PC-3 (cell line): ENCODE measurements at regions not wholly inside any gene's neighbourhood (a gene's known extent, or its start where the extent isn't known, plus 50 kb on each side); places are given as distances from the start of the nearest gene placed in this dataset.

Source experiments
- ATAC-seq: fragments of 200-7000 bp; cut with Tn5 transposase; 2 replicates; pipeline ENCODE4 v1.9.1; 2020; ENCODE audit warnings: mild to moderate bottlenecking, moderate library complexity
- BruUV-seq: library from RNA; stranded (reverse); fragments of 400-500 nt; replicated peaks from 2 replicates; lab custom pipeline; 2021; lab: Mats Ljungman, UMichigan
- CTCF ChIA-PET: fragments of 300-600 bp; sonication (Branson Sonifier 250); formaldehyde crosslinking; loops from one replicate; lab custom pipeline; 2022; ENCODE audit warnings: antibody characterized with exemption; lab: Charles Lee
- POLR2A ChIA-PET: fragments of 300-600 bp; sonication (Branson Sonifier 250); formaldehyde crosslinking; loops from one replicate; lab custom pipeline; 2022; ENCODE audit warnings: antibody characterized with exemption; ENCODE audit not compliant: unreplicated experiment; lab: Charles Lee
- DNase-seq: peaks from one replicate; pipeline ENCODE4 v3.0.0-alpha.2; 2015
- H2AFZ ChIP-seq: fragments of 300-600 bp; sonication (generic); 2 replicates; pipeline ENCODE4 v1.6.0; 2016; ENCODE audit warnings: antibody characterized with exemption, low read length
- H3F3A ChIP-seq: fragments of 300-600 bp; sonication (generic); one replicate; pipeline ENCODE4 v1.6.0; 2017; ENCODE audit warnings: antibody characterized with exemption, low read length, control low read depth, mild to moderate bottlenecking; ENCODE audit not compliant: unreplicated experiment
- H3K27ac ChIP-seq: fragments of 300-600 bp; sonication (generic); 2 replicates; pipeline ENCODE4 v1.5.1; 2016; ENCODE audit warnings: mild to moderate bottlenecking, low read length
- H3K27me3 ChIP-seq: fragments of 300-600 bp; sonication (generic); 2 replicates; pipeline ENCODE4 v1.6.1; 2016; ENCODE audit warnings: low read length, mixed read lengths
- H3K36me3 ChIP-seq: fragments of 300-600 bp; sonication (generic); 2 replicates; pipeline ENCODE4 v1.6.1; 2016; ENCODE audit warnings: low read depth, mixed run types, low read length, mixed read lengths
- H3K4me1 ChIP-seq: fragments of 300-600 bp; sonication (generic); 2 replicates; pipeline ENCODE4 v1.5.1; 2016; ENCODE audit warnings: low read length; ENCODE audit not compliant: insufficient read depth
- H3K4me2 ChIP-seq: fragments of 300-600 bp; sonication (generic); 2 replicates; pipeline ENCODE4 v1.6.0; 2016; ENCODE audit warnings: low read length
- H3K4me3 ChIP-seq: fragments of 300-600 bp; sonication (generic); 2 replicates; pipeline ENCODE4 v1.5.1; 2016; ENCODE audit warnings: mild to moderate bottlenecking, low read length, mixed read lengths
- H3K79me2 ChIP-seq: fragments of 300-600 bp; sonication (generic); 2 replicates; pipeline ENCODE4 v1.6.1; 2017; ENCODE audit warnings: low read length, mixed read lengths
- H3K9ac ChIP-seq: fragments of 300-600 bp; sonication (generic); 2 replicates; pipeline ENCODE4 v1.6.0; 2016; ENCODE audit warnings: mild to moderate bottlenecking, low read length
- H3K9me2 ChIP-seq: fragments of 300-600 bp; sonication (generic); replicated peaks from 2 replicates; pipeline ENCODE4 v1.6.1; 2016; ENCODE audit warnings: mixed run types, low read length, mixed read lengths
- H3K9me3 ChIP-seq: fragments of 300-600 bp; sonication (generic); 2 replicates; pipeline ENCODE4 v1.6.1; 2016; ENCODE audit warnings: low read length, mixed read lengths
- H4K20me1 ChIP-seq: fragments of 300-600 bp; sonication (generic); 2 replicates; pipeline ENCODE4 v1.6.1; 2016; ENCODE audit warnings: low read length, mixed read lengths
- EZH2 ChIP-seq: fragments of 300-600 bp; sonication (generic); IDR thresholded peaks from one replicate; pipeline ENCODE4 v1.6.1; 2017; ENCODE audit warnings: antibody characterized with exemption, mild to moderate bottlenecking, low read length; ENCODE audit not compliant: unreplicated experiment
- EZH2phosphoT487 ChIP-seq: fragments of 300-600 bp; sonication (generic); IDR thresholded peaks from 2 replicates; pipeline ENCODE4 v1.6.1; 2018; ENCODE audit warnings: mild to moderate bottlenecking, antibody characterized with exemption, low read length, borderline replicate concordance
- intact Hi-C: fragments of 100-400 bp; cut with micrococcal nuclease; formaldehyde crosslinking; loops from 2 replicates; pipeline ENCODE4 v1.9.0; 2023
- TF ChIP-seq, protein P1 (sequence below): fragments of 300-600 bp; sonication (generic); conservative IDR thresholded peaks from 2 replicates; pipeline ENCODE4 v1.5.1; 2017; ENCODE audit warnings: antibody characterized with exemption, low read depth, mild to moderate bottlenecking, low read length

- no peak overlapping the region for H3K4me2 ChIP-seq
- H3K4me1 ChIP-seq, result no peaks in the 10 kb centered on the region
- BruUV-seq, result no TSS peak
- no peak for DNase-seq
- H3K79me2 ChIP-seq, result no peaks in the 10 kb centered on the region
- intact Hi-C loops, result no loop called here
- H3K9ac ChIP-seq, result no peak overlapping the region
- POLR2A ChIA-PET, result no interaction called here
- no peak overlapping the region for H3K27ac ChIP-seq
- no peaks in the 10 kb centered on the region for H3F3A ChIP-seq
- TF ChIP-seq, protein P1, sequence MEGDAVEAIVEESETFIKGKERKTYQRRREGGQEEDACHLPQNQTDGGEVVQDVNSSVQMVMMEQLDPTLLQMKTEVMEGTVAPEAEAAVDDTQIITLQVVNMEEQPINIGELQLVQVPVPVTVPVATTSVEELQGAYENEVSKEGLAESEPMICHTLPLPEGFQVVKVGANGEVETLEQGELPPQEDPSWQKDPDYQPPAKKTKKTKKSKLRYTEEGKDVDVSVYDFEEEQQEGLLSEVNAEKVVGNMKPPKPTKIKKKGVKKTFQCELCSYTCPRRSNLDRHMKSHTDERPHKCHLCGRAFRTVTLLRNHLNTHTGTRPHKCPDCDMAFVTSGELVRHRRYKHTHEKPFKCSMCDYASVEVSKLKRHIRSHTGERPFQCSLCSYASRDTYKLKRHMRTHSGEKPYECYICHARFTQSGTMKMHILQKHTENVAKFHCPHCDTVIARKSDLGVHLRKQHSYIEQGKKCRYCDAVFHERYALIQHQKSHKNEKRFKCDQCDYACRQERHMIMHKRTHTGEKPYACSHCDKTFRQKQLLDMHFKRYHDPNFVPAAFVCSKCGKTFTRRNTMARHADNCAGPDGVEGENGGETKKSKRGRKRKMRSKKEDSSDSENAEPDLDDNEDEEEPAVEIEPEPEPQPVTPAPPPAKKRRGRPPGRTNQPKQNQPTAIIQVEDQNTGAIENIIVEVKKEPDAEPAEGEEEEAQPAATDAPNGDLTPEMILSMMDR, result no peak
- TF ChIP-seq EZH2phosphoT487, result no peak
- TF ChIP-seq EZH2, result no peak
- H4K20me1 ChIP-seq, result no peaks in the 10 kb centered on the region
- ATAC-seq, result no peak
- H2AFZ ChIP-seq, result no peak overlapping the region
- no peaks in the 10 kb centered on the region for H3K9me2 ChIP-seq
- no peaks in the 10 kb centered on the region for H3K36me3 ChIP-seq
- no peaks in the 10 kb centered on the region for H3K27me3 ChIP-seq
- CTCF ChIA-PET, result no interaction called here
- H3K4me3 ChIP-seq, result no peak overlapping the region
- H3K9me3 ChIP-seq, result no peaks in the 10 kb centered on the region
These were observed 757.7 kb upstream of the ID2 start for GRCh38 chr2:7924023-7924762.

DNA sequence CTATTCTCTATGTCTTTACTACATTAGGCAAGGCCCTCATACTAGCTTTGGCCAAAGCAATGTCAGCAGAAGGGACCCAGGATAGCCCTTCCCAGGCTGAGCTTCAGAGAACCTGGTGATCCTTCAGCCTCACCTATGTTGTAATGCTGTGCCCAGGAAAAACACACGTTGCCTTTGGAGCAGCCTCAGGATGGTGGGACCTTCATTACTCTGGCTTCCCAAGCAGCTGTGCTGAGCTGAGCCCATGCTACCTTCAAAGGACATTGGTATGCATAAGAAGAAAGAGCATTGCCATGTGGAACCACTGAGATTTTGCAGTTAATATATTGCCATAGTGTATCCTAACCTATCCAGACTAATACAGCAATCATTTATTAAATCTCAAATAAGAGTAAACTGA is 756.4 kb upstream of the ID2 start:
- Histone ChIP-seq H3K36me3 (no peaks in the 10 kb centered on the region), H3K79me2 (no peaks in the 10 kb centered on the region), H3K9ac (no peak overlapping the region), H3K27ac (no peak overlapping the region), H3F3A (no peaks in the 10 kb centered on the region), H3K4me2 (no peak overlapping the region), H3K9me3 (no peaks in the 10 kb centered on the region), H4K20me1 (no peaks in the 10 kb centered on the region), H2AFZ (no peak overlapping the region), H3K4me1 (no peaks in the 10 kb centered on the region), H3K4me3 (no peak overlapping the region), H3K9me2 (no peaks in the 10 kb centered on the region), H3K27me3 (no peaks in the 10 kb centered on the region)
- DNase-seq (no peak), ATAC-seq (no peak)
- CTCF ChIA-PET, result no interaction called here
- no TSS peak for BruUV-seq
- no peak for TF ChIP-seq EZH2phosphoT487
- TF ChIP-seq, protein P1, result no peak
- TF ChIP-seq EZH2, result no peak
- intact Hi-C loops, result no loop called here
- POLR2A ChIA-PET, result no interaction called here

DNA sequence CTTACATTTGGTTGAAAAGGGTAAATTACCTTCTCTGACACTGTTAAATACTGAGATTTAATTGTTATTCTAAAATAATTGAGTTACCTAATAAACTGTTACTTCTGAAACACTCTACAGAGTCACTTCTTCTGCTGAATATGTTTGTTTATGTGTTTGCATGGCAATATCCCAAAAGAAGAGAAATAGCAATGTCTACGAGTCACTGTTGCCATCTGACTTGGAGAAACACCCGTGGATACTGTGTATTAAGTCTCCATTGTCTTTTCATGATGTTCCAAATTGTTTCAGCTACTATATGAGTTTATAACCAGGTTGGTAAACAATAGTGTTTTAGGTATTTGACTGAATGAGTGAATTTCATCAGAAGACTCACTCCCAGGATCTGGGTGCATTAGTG is 754.2 kb upstream of the ID2 start:
- Histone ChIP-seq H4K20me1 (no peaks in the 10 kb centered on the region), H3K4me1 (no peaks in the 10 kb centered on the region), H3K4me3 (no peak overlapping the region), H2AFZ (no peak overlapping the region), H3K27me3 (no peaks in the 10 kb centered on the region), H3K27ac (no peak overlapping the region), H3K9me3 (no peaks in the 10 kb centered on the region), H3K9ac (no peak overlapping the region), H3K9me2 (no peaks in the 10 kb centered on the region), H3F3A (no peaks in the 10 kb centered on the region), H3K4me2 (no peak overlapping the region), H3K79me2 (no peaks in the 10 kb centered on the region), H3K36me3 (no peaks in the 10 kb centered on the region)
- intact Hi-C loops, result no loop called here
- ChIA-PET POLR2A (no interaction called here), CTCF (no interaction called here)
- TF ChIP-seq EZH2phosphoT487 (no peak), EZH2 (no peak)
- TF ChIP-seq, protein P1, result no peak
- peak; percentile 11 for DNase-seq
- BruUV-seq, result no TSS peak
- ATAC-seq, result peak; percentile 56
